GM12892 (cell line): ENCODE measurements at regions not wholly inside any gene's neighbourhood (a gene's known extent, or its start where the extent isn't known, plus 50 kb on each side); places are given as distances from the start of the nearest gene placed in this dataset.

Experiments
- POLR2A ChIP-seq: IDR thresholded peaks from 2 replicates; pipeline ENCODE4 v1.6.1; 2011; ENCODE audit warnings: low read depth, low read length, control low read depth
- POLR2AphosphoS5 ChIP-seq: IDR thresholded peaks from 2 replicates; pipeline ENCODE4 v1.6.1; 2011; ENCODE audit warnings: low read depth, low read length, control low read depth
- TAF1 ChIP-seq: IDR thresholded peaks from 2 replicates; pipeline ENCODE4 v1.6.1; 2011; ENCODE audit warnings: low read depth, mild to moderate bottlenecking, control low read depth, low read length, borderline replicate concordance

GRCh38 chr3:16795581-16795980, 89.2 kb upstream of the PLCL2 start:
- TF ChIP-seq POLR2AphosphoS5: no peak
- TF ChIP-seq POLR2A: no peak
- no peak for TF ChIP-seq TAF1
